Adipose tissue (tissue), 3 donors: ENCODE measurements at regions not wholly inside any gene's neighbourhood (a gene's known extent, or its start where the extent isn't known, plus 50 kb on each side); places are given as distances from the start of the nearest gene placed in this dataset.

Experiments
- H3K27ac ChIP-seq: one replicate; pipeline ENCODE4 v1.5.1; 2013; ENCODE audit warnings: low read depth, low read length
- WGBS, 3 donors: extraction: QIAGEN DNeasy Blood & Tissue Kit; methylation state at CpG; one replicate each; pipeline ENCODE4 v1.1.7; 2013; 5-methylcytosine and 5-hydroxymethylcytosine counted together
- donor health status: healthy with polysubstance abuse.
- donor health status: Bipolar disorder and iron deficiency.
- donor health status: healthy.

- 64 to 82% (median 71%) methylated on average over 9 of the region's 9 CpGs for WGBS, 3 donors
- no peak overlapping the region for H3K27ac ChIP-seq
Observed at GRCh38 chr15:93474728-93475127, 385.7 kb upstream of the RGMA start.

DNA sequence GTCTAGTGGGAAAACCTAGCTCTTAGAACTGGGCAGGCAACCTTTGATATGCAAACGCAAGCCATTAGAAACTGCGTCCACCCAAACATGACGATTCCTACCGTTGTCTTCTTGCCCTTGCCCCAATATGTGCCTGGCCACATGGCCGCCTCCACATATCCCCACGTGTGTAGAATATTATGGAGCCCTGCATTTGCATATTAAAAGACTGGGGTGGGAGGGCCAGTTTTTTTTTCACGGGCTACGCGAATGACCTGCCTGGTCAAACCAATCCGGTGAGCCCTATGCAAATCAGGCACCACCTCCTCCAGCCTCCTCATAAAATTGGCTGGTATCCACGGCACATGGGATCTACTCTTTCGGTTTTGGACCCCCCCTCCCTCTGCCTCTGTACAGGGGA, 381.0 kb upstream of the RGMA start:
- whole genome bisulfite sequencing, 3 donors = 84 to 91% (median 85%) methylated on average over 12 of the region's 12 CpGs
- no peak overlapping the region for H3K27ac ChIP-seq

DNA sequence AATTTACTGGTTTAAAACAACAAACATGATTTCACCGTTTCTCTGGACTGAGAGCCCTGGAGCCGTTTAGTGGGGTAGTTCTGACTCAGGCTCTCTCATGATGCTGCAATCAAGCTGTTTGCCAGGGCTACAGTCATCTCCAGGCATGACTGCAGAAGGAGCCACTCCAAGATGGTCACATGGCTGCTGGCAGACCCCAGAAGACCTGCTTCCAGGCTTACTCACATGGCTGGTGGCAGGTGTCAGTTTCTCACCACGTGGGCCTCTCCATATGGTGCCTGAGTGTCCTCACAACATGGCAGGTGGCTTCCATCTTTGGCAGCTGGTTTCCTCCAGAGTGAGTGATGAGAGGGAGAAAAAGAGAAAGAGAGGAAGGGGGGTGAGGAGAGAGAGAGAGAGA, 378.3 kb upstream of the RGMA start:
- H3K27ac ChIP-seq = no peak overlapping the region
- 27 to 36% (median 33%) methylated on average over 3 of the region's 3 CpGs for WGBS, 3 donors

- H3K27ac ChIP-seq = no peak overlapping the region
- WGBS, 3 donors = 73 to 95% (median 92%) methylated on average over 1 of the region's 1 CpG
Observed at GRCh38 chr15:93466380-93466779, 377.4 kb upstream of the RGMA start.

DNA sequence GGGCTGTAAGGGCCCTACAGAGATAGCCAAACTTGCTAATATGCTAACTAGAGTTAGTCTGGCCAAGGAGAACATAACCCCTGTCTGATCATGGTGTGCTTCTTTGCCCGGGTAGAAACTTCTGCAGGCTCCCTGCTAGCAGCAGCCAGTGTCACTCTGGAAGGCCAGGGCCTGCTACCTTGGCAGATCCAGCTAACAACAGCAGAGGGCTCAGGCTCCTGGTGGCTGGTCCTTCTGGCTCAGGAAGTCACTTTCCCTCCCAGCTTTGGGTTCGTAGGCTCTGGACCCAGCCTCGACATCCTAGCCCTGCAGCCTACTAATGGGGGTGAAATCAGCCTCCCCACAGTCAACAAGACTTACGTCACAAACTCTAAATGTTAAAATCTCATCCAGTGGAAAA, 373.7 kb upstream of the RGMA start:
- WGBS, 3 donors = 77 to 86% (median 85%) methylated on average over 4 of the region's 4 CpGs
- no peak overlapping the region for H3K27ac ChIP-seq

GRCh38 chr15:93460717-93461116, 371.7 kb upstream of the RGMA start:
- H3K27ac ChIP-seq = no peak overlapping the region

DNA sequence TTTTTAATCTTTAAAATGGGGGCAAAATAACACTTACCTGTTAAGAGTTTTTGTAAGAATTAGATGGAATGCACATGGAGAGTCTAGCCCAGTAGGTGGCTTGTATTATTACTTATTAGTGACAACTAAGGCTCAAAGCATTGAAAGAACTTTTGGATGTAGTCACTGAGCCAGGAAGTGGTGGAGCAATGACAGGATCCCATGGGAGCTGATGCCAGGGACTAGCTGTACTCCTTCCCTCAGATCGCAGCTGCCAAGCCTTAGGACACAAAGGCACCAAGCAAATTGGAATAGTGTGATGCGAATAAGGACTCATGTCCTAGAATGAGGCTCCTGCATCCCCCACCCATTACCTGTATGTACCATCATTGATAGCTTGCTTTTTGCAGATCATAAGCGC, 370.4 kb upstream of the RGMA start:
- WGBS, 3 donors = 88 to 92% (median 90%) methylated on average over 3 of the region's 3 CpGs
- no peak overlapping the region for H3K27ac ChIP-seq

DNA sequence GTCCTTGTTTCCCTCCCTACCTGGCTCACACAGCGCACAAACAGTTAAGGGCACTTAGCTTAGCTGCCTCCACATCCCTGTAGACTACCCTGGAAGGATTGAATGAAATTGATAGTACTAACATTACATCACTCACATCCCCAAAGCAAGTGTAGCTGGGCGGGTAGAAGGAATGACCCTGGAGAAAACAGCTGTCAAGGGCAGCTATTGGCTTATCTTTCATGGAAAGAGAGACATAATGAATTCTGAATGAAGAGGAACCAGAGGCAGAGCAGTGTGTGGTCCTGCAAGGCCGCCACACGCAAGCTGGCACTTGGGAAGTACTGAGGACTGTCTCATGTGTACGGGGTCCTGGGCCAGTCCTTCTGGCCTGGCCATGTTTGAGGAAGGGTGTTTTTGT, 369.6 kb upstream of the RGMA start:
- 62 to 89% (median 78%) methylated on average over 5 of the region's 5 CpGs for WGBS, 3 donors
- H3K27ac ChIP-seq = no peak overlapping the region

DNA sequence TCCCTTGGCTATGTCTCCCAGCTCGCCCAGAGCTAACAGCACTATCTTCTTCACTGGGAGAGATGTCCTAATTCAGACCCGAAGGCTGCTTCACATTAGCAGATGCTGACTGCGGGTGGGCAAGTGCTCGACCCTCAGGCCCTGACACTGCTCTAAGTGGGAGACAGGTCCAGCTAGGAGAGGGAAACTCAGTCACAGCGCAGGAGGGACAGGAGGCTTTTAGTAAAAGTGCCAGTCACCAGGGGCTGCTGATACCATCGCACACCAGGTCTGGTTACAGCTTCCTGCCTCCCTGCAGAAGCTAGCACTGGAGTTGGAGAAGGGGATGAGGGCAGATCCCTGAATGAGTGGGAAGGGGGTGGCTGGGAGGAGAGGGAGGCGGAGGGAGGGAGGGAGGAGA, 365.8 kb upstream of the RGMA start:
- WGBS, 3 donors = 51 to 77% (median 58%) methylated on average over 7 of the region's 7 CpGs

GRCh38 chr15:93452537-93453211, 363.7 kb upstream of the RGMA start:
- no peak overlapping the region for H3K27ac ChIP-seq

More for the DNA sequence above, 365.8 kb upstream of the RGMA start:
- H3K27ac ChIP-seq = no peak overlapping the region

GRCh38 chr15:93451822-93452221, 362.8 kb upstream of the RGMA start:
- H3K27ac ChIP-seq = no peak overlapping the region

GRCh38 chr15:93451265-93451664, 362.3 kb upstream of the RGMA start:
- WGBS, 3 donors = 60 to 78% (median 72%) methylated on average over 6 of the region's 6 CpGs

More at GRCh38 chr15:93451822-93452221, 362.8 kb upstream of the RGMA start:
- 36 to 49% (median 37%) methylated on average over 2 of the region's 2 CpGs for WGBS, 3 donors

DNA sequence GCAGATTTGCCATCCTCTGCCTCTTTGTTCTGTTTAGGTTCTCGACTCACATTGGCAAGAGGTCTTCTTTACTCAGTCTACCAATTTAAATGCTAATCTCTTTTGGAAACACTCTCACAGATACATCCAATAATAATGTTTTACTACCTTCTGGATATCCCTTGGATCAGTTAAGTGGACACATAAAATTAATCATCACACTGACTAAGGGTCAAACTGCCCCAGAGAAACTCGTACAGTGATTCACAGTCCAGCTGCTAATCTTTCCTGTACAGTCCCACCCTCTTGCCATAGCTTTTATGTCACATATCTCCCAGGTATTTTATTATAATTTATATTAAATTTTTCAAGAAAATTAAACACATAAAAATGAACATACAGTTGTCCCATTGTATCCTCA, 360.8 kb upstream of the RGMA start:
- WGBS, 3 donors = 62 to 75% (median 75%) methylated on average over 2 of the region's 2 CpGs
- no peak overlapping the region for H3K27ac ChIP-seq

More at GRCh38 chr15:93451265-93451664, 362.3 kb upstream of the RGMA start:
- no peak overlapping the region for H3K27ac ChIP-seq

DNA sequence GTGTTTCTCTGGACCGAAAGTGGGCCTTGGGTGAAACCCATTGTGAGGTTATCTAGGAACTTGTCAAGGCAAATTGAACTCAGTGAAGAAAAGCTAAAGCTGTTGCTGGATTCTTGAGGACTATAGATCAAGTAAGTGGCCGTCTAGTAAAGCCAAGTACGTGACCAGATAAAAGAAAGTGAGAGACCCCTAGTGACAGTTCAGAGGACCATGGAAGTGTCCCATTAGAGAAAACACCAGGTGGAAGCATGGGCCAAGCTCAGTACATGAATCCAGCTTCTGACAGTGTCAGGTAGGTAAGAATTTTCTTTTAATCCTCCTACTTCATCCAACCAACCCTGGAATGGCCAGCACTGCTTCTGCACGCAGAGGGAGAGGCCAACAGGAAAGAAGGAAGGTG, 349.3 kb upstream of the RGMA start:
- 49 to 59% (median 49%) methylated on average over 4 of the region's 4 CpGs for WGBS, 3 donors
- no peak overlapping the region for H3K27ac ChIP-seq

GRCh38 chr15:93432474-93432873, 343.5 kb upstream of the RGMA start:
- no peak overlapping the region for H3K27ac ChIP-seq
- WGBS, 3 donors = 98% methylated on average over 28 of the region's 28 CpGs

DNA sequence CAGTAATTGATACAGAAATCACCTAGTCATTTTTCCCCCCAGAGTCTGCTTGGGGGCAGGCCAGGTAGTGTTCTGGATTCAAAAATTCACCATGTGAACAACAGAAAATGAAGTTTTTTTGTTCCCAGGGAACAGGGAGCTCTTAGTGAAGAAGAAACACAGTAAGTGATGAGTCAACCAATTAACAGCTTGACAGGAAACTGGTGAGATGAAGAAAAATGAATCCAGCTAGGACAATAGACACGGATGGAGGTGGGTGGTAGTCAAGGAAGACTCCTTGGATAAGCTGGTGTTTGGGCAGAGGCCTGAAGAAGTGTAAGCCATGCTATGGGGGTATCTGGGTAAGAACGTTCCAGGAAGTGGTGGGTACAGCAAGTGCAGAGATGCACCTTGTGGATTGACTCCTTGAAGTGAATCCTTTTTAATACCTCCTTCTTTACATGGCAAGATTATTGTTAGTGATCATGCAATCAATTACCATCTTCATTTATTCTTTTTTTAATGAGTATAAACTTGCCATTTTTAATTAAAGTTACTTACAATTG, 339.9 kb upstream of the RGMA start:
- no peak overlapping the region for H3K27ac ChIP-seq
- WGBS, 3 donors = 61 to 82% (median 67%) methylated on average over 2 of the region's 2 CpGs

DNA sequence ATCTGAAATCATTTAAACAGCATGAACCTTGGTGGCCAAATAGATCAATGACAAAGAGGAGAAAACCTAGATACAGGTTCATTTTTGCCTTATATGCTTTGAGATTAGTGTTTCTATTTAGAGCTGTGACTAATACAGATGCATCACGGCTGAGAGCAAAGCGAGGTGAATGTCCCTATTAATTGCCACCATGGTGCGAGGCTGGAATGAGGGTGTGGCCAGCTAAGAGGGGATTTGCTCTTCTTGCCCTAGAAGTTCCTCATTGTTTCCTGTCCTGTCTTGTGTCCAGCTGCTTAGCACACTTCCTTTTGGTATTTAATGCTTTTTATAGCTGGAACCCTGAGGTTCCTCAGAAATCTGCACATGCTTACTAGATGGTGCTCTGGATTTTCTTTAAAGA, 339.1 kb upstream of the RGMA start:
- WGBS, 3 donors = 38 to 75% (median 41%) methylated on average over 3 of the region's 3 CpGs
- H3K27ac ChIP-seq = no peak overlapping the region

DNA sequence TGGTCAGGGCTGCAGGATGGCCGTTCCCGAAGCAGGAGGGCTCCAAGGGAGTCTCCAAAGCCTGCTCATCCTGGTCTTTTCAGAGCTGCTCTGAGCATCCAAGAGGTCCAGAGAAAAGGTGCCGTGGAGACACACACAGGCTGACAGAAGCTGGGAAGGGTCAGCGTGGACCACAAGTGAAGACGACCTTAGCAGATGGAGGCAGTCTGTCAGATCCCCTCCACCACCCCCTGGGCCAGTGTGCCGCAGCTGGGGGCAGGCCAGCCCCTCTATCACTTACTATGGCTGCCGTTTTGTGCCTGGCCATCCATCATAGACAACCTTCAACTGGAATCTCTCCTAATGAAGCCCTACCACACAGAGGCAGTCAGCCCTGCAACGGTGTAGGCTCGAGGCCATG, 335.1 kb upstream of the RGMA start:
- H3K27ac ChIP-seq = no peak overlapping the region
- 92 to 97% (median 95%) methylated on average over 9 of the region's 9 CpGs for WGBS, 3 donors

- H3K27ac ChIP-seq = no peak overlapping the region
- 87 to 94% (median 90%) methylated on average over 5 of the region's 5 CpGs for WGBS, 3 donors
Observed at GRCh38 chr15:93422476-93422875, 333.5 kb upstream of the RGMA start.

DNA sequence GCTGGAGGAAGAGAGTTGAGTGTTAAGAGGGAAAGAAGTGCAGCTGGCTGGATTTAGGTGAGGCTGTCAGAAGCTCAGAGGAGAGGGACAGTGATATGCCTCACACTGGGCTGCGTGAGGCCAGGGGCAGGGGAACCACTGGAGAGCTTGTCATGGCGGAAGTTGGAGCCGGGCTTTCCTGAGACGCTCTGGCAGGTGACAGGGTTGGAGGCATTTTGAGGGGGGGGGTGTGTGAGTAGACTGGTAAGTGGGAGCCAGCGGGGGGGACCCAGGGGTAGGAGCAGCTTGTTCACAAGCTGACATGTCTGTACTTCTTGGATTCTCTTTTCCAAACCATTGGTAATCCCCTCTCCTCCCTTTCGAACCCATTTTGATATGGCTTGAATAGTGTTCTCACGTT, 331.5 kb upstream of the RGMA start:
- 86 to 93% (median 89%) methylated on average over 7 of the region's 7 CpGs for WGBS, 3 donors

More for the DNA sequence above, 331.5 kb upstream of the RGMA start:
- no peak overlapping the region for H3K27ac ChIP-seq
